ENCODE measurements at regions not wholly inside any gene's neighbourhood (a gene's known extent, or its start where the extent isn't known, plus 50 kb on each side); places are given as distances from the start of the nearest gene placed in this dataset.

DNA sequence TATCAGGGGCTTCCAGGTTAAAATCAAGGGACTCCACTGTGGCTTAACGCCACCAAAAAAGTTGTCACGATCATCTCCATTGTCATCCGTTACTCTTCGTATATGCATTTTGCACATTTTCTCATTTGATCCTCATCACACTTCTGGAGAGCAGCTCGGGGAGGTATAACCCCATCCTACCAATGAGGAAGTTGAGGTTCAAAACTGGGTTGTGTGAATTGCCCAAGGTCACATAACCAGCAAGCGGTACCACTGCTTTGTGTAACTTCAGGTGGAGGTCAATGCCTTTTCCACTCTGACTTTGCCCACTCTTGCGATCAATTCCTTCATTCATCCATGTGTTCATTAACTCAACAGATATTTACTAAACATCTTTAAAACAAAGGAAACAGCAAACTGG, 71.1 kb upstream of the CCND2 start:
- TF ChIP-seq CTCF (IDR thresholded peaks at IDR 0.05) = no peak
- no peak for TF ChIP-seq POLR2A (IDR thresholded peaks at IDR 0.05)

All from uterus (tissue), 2 donors.